ENCODE measurements at regions not wholly inside any gene's neighbourhood (a gene's known extent, or its start where the extent isn't known, plus 50 kb on each side); places are given as distances from the start of the nearest gene placed in this dataset.
"Not testable (repeated sequence)": the region's sequence is repeated elsewhere in the genome, so short reads cannot be mapped to it uniquely, and the experiment has no call there.

DNA sequence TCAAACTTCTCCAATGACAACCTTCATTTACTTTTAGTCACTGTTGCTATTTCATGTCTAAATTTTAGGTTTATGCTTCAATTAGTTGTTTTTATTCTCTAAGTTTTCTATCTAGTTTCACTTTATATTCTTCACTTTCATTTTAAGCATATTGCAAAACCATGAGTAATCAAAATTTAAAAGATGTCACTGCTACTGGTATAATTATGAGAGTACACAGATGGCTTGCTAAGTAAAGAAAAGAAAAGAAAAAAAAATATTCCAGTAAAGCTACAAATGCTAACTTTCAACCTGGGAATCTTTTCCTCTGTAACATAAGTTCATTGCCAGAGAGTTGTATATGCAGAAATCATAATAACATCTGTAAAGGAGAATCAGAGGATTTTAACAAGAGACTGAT, 1624.7 kb downstream of the PCDH9 start:
- DNase-seq (ENCODE audit: low read depth, low spot score): no peak

DNA sequence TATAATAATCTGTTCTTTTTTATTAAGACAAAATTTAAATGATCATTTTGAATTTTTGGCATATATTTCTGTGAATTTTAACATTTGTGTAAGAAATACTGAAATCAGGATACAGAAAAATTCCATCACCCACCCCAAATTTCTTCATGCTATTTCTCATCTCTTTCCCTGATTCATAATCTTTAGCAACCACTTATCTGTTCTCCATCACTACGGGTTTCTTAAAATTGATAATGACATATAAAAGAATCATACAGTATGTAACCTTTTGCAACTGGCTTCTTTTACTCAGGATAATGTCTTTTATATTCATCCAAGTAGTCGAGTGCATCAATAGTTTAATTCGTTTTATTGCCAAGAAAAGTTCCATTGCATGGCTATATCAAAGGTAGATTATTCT, 1627.0 kb downstream of the PCDH9 start:
- DNase-seq (ENCODE audit: low read depth, low spot score): no peak

DNA sequence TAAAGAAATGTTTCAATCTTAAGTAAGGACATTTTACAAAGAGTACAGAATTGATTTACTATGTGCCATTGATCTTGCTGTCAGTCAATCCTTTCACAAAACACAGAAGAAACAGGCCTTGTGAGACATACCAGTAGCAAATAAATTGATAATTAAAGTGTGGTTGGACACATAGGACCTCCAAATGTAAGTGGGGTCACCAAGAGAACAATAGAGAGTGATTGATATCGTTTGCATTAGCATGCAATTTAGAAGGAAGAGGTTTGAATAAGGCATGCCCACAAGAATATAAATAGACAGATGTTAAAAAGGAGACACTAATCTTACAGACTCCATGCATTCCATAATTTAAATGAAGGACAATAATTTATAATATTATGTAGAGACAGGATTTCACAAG, 1628.3 kb downstream of the PCDH9 start:
- DNase-seq (ENCODE audit: low read depth, low spot score): no peak

DNA sequence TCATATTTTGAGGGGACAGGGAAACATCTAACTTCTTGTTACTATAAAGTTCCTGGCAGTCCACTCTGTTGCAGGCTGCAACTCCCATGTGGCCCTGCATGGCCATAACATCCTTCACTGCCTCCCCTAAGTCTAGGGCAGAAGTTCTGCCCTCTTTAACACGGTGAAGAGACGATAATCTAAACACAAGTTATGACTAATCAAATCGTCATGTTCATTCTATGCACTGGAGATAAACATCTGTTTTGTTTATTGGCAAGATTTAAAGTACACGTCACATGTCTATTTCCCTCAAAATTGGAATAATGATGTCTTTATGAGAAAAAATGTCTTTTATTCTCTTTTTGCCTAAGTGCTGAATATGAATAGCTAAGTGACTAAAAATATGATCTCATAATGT, 1629.4 kb downstream of the PCDH9 start:
- no peak for DNase-seq (ENCODE audit: low read depth, low spot score)

DNA sequence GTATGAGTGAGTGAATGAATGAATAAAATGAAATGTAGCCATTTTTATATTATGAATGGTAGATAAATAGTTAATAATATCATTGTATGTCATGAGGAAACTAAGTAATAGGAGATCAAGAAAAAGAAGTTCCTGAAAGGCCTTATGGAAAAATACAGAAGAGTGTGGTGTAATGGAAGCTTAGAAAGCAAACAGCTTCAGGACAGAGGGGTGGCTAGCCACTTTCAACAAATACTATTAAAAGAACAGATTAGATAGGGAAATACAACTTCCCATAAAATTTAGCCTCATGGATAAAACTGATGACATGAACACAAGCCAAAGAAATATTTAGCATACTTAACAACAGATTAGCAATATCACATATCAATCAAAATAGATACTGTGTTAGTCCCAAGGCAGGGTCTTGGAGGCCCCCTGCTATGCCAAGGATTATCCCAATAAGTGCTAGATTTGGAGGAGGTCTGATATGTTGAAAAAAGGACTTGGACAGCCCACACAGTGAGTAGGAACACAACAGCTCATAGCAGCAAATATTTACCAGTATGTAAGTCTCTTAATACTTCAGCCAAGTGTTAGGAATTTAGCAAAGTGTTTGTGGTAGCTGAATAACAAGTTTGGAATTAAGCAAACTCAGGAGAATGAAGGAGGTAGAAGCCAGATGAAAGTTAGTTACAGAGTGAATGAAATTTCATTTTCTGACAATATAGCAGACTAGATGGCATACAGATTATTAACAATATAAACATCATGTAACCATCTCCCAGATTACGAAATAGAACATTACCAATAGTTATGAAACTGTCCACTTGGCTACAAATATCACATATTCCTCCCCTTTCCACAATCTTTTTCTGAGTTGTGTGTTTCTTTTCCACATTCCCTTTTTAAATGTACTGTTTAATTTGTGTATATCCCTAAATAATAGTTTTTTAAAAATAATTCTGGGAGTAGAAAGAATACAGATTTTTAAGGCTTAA, 1632.0 kb downstream of the PCDH9 start:
- DNase-seq (ENCODE audit: low read depth, low spot score): no peak

DNA sequence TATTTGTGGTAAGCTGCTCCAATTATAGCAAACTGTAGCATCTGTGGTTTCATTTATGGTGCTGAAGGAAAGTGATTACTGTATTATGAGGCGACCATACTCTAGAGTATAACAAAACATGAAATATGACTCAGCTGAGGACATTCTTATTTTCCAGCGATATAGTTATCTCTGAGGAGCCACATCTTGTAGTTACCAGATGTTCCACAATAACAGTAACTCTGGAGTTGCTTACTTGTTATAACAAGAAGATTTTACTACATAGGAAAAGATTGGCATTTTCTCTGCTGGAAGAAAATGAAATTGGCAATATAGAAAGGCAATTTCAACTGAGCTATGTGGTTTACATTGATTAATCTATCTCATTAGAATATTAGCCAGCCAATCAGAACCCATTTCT, 1634.2 kb downstream of the PCDH9 start:
- no peak for DNase-seq (ENCODE audit: low read depth, low spot score)

DNA sequence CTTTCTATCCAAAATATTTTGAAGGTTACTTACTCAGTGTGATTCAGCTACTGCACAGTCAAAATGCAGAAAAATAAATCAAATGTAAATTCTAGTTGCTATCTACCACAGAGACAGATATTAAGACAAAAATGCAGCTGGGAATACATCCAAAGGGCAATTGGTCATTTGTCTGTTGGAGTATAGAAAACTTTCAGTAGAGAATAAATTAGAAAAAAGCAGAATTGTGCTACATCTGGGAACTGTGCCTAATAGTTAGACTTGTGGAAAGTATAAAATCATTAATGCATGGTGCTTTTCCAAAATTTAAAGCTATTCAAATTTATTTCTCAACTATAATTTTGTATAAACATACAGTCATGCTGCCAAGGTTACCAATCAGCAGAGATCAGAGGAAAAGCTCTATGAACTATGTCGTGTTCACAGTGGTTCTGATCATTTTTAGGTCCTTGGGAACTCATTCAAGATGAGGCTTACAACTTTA, 1635.8 kb downstream of the PCDH9 start:
- DNase-seq (ENCODE audit: low read depth, low spot score): no peak

DNA sequence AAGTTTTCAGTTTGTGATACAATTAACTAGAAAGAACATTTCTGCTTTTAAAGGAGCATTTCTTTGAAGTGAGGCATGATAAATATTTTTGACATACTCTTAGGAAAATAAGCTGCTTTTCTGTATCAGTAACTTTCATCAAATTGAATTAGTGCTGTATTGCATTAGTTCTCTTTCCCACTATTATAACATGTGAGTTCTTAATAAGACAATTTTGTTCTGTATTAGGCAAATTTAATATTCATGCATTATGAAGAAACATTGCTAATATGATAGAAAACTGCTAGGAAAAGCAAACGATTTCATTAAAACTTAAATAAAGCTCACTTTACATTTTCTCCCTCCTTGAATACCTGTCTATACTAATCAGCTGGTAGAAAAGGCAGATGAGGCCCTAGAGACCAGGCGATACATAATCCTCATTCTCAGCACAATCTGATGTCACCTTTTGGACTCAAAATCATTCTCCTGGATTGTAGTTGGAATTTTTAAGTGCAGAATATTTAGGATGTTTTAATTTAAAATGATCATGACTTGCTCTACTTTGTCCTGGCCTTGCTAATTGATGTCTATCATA, 1636.8 kb downstream of the PCDH9 start:
- no peak for DNase-seq (ENCODE audit: low read depth, low spot score)

DNA sequence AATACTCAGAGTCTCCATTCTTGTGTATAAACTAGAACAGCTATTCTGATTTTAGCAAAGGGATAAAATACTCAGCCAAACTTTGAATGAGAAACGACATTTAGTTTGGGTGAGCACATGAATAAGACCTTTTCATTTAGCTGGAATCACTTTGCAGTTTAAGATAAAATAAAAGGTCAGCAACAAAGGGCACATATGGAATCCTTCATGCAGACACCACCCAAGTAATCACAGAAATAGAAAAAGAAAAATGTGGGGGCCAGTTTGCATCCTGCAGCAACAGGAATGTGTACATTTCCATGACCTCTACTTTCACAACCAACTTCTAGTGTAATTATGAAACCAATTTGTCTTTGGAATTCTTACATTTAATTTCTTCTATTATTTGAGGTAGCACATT, 1637.4 kb downstream of the PCDH9 start:
- DNase-seq (ENCODE audit: low read depth, low spot score): no peak

DNA sequence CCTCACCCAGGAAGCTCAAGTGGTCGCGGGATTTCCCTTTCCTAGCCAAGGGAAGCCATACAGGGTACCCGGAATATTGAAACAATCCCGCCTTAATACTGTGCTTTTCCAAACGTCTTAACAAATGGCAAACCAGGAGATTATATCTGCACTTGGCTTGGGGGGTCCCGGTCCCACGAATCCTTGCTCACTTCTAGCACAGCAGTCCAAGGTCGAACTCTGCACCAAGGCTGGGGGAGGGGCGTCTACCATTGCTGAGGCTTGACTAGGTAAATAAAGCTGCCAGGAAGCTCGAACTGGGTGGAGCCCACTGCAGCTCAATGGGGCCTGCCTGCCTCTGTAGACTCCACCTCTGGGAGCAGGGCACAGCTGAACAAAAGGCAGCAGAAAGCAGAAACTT, 1644.8 kb downstream of the PCDH9 start:
- DNase-seq (ENCODE audit: low read depth, low spot score): no peak

DNA sequence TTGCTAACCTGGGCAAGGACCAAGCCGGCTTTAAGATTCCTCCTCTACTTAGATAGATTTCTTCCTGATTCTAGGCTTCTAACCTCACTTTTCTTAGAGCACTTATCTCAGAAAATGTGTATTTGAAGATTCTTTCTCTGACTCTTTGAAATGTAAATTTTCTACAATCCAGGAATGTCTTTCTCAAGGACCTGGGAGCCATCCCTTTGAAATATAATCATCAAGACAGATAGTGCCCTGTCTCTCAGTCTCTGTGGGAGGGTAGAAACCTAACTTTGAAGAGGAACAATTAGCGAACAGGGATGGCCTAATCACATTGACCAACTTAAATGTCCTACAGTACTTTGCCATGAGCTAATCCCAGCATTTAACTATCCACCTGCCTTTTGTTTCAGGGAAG, 1646.0 kb downstream of the PCDH9 start:
- no peak for DNase-seq (ENCODE audit: low read depth, low spot score)

DNA sequence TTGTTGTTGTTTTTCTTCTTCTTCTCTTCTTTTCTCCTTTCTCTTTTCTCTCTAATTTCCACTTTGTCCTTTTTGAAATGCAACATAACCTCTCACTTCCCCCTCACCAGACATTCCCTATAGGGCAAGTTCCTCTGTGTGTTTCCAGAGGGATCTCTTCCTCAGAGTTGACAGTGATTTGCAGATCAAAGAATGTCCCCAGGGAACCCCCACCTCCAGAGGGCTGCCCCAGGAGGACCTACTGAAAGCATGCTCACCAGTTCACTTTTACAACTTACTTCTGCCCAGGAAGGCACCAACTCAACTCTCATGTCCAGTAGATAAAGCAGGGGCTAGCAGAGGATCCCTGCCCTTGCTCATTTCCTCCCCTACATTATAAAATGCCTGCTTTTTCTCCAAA, 1648.0 kb downstream of the PCDH9 start:
- DNase-seq (ENCODE audit: low read depth, low spot score): no peak

DNA sequence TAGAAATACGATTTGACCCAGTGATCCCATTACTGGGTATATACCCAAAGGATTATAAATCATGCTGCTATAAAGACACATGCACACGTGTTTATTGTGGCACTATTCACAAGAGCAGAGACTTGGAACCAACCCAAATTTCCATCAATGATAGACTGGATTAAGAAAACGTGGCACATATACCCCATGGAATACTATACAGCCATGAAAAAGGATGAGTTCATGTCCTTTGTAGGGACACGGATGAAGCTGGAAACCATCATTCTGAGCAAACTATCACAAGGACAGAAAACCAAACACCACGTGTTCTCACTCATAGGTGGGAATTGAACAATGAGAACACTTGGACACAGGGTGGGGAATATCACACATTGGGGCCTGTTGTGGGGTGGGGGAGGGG, 1665.6 kb downstream of the PCDH9 start:
- DNase-seq (ENCODE audit: low read depth, low spot score): not testable (repeated sequence)

DNA sequence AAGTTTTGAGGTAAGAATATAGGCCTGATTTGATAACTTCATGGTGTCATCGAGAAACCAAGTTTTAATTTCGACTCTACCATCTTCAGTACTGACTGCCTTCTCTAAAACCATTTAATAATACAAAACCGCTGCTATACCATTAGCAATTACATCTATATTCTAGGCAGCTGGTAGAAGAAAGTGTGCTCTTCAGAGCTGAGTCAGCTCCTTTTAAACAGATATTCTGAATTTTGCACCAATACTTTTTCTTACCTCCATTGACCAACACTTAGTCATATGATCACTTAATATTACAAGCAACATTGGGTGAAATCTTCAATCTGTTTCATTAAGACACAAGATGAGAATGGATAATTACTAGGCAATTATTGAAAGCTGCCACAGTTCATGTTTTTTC, 1667.8 kb downstream of the PCDH9 start:
- DNase-seq (ENCODE audit: low read depth, low spot score): no peak

DNA sequence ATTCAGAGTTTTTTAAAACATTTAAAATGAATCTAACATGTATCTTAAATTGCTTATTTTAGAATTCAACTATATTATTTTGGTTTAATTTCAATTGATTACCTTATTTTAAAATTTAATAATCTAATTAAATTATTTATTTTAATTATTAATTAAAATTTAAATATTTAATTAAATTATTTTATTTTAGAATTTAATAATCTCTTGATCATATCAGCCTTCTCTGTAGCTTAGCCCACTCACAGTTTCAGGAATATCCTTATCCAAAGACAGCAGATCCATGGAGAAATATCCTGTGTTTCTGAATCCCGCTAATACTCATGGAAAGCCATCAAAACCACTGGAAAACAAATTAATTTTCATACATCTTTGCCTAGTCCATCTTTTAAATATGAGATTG, 1669.2 kb downstream of the PCDH9 start:
- DNase-seq (ENCODE audit: low read depth, low spot score): no peak

DNA sequence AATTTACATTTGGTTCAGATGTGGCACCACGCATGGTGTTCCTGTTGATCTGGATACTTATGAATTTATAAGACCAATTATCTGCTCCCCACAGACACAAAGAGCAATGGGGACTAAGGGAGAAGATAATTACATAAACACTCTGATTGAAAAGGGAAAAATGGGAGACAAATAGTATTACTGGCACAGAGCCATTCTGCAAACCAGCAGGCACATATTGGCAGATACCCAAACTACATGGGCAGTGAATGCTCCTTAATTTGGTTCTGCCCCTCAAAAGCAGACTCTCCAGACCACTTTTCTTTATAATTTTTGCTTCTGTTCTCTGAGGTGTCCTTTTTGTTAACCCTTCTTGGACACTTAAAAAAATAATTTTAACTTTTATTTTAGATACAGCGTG, 1674.2 kb downstream of the PCDH9 start:
- no peak for DNase-seq (ENCODE audit: low read depth, low spot score)

DNA sequence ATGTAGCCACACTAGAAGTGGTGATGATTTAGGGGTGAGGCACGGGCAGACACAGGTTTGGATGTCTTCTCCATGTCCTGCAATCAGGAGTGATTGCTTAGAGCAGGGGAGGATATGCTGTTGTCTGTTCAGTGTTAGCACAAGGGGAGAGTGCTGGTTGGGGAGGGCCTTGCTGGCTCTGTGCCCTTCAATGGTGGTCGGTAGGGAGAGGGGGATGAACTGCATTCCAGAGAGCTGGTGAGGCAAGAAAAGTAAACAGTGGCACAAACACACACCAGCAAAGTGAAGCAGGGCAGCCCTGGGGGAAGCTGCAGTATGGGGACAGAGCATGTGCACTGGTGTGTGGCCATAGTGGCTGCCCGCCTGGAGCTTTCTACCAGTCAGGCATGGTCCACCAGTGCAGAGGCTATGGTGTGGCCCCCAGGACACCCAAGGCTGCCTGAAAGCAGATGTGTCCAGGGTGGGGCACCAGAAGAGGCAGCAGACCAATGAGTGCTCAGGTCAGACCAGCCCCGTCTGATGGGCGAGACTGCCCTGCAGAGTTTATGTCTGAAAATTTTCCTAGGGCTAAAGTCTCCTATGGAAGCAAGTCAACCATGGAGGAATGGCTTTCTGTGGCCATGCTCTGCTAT, 1676.9 kb downstream of the PCDH9 start:
- DNase-seq (ENCODE audit: low read depth, low spot score): no peak

DNA sequence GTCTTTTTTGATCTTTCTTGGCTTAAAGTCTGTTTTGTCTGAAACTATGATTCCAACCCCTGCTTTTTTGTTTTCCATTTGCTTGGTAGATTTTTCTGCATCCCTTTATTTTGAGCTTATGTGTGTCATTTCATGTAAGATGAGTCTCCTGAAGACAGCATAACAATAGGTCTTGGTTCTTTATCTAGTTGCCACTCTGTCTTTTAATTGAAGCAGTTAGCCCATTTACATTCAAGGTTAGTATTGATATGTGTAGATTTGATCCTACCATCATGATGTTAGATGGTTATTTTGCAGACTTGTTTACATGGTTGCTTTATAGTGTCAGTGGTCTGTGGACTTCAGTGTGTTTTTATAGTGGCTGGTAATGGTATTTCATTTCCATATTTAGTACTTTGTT, 1678.9 kb downstream of the PCDH9 start:
- DNase-seq (ENCODE audit: low read depth, low spot score): no peak

DNA sequence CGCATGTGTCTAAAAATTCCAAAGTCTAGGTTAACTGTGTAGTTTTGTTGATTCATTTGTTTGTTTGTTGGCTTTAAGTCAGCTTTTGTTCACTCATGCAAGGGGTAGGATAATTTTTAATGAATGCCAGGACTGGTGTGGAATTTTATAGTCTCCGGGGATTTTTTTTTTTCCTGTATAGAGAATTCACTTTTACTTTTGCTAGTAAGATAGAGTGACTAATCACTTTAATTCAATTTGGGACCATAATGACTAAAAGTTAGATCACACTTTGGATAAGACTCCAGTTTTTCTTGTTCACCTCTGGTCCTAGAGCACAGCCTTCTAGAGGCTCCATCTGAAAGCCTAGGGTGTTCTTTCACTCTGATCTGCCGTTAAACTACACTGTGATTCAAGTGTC, 1690.0 kb downstream of the PCDH9 start:
- DNase-seq (ENCODE audit: low read depth, low spot score): no peak

DNA sequence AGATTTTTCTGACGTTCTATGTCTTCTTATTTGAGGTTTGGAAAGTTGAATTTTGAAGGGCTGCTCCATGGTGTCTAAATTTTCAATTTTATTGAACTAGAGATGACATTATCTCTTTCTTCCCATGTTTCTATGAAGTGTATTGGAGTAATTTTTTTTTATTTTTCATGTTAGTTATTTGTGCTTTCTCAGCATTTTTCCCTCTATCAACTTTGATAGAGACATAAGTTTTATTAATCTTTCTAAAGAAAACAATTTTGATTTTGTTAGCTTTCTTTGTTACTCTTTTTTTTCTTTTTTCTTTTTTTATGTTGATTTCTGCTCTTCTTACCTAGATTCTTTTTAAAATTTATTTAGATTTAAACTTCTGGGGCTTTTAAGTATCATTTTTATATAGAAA, 1694.8 kb downstream of the PCDH9 start:
- no peak for DNase-seq (ENCODE audit: low read depth, low spot score)

DNA sequence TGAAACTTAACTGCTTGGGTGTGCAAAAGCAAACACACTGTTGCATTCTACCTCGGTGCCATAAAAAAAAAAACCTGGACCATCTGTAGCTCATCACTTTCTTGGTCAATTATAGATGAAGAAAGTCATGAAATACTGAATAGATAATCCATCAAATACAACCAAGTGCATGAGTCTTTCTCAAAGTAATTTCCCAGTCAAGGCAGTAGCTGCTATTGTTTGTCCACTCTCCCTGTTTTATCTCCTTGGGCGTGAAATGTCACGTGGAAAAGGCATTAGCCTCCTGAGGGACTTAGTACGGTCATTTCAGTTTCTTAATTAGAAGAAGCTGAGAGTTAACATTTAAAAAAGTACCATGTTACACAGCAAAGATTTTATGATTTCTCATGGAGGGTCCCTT, 1697.9 kb downstream of the PCDH9 start:
- no peak for DNase-seq (ENCODE audit: low read depth, low spot score)

DNA sequence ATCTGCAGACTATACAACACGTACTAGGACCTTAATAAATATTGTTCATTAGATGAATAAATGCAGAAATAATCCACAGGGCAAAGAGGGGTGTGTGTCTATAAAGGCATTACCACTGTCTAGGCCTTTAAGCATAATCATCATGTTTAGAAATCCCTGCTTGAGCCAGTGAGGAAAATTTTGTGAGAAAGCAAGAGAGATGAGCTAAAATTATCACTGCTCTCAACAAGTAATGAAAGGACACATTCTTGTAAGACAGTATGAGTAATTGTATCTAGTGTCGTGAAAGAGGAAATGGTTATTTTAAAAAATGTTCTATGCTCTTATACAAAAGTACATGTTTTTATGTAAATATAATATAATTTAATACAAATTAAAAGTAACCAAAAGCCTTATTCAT, 1699.4 kb downstream of the PCDH9 start:
- DNase-seq (ENCODE audit: low read depth, low spot score): no peak

DNA sequence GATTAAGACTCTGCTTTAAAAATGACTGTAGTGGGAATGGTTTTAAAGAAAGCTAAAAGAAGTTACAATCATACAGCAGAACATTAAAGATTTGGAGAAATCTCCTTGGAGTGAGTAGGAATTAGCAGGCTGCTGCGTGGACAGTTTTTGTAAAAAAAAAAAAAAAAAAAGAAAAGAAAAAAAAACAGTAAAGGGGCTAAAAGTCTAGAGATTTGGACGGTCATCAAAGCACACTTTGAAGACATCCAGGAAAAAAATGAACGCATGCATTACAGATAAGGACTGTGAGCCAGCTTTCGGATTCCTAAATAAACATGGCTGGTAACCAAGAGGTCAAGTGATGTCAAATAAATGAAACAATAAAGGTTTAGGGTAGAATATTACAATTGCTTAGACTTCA, 1700.6 kb downstream of the PCDH9 start:
- no peak for DNase-seq (ENCODE audit: low read depth, low spot score)

Measured in smooth muscle cell of the brain vasculature (primary cell).